Stimulated activated CD4-positive, alpha-beta T cell treated with anti-CD3 and anti-CD28 coated beads, TNF-alpha, amount 100 ng/mL, for 4 hours (primary cell): ENCODE measurements at regions not wholly inside any gene's neighbourhood (a gene's known extent, or its start where the extent isn't known, plus 50 kb on each side); places are given as distances from the start of the nearest gene placed in this dataset.
"Not testable (repeated sequence)": the region's sequence is repeated elsewhere in the genome, so short reads cannot be mapped to it uniquely, and the experiment has no call there.

ENCODE experiments used
- DNase-seq, 3 experiments: peaks; one replicate each; pipeline ENCODE4 v3.0.0-alpha.2; 2020; ENCODE audit warnings: low read depth in 3 of 3

- not testable (repeated sequence) for DNase-seq
Measured at GRCh38 chr5:117720784-117721183, 1146.2 kb upstream of the SEMA6A start.

- no peak for DNase-seq
Measured at GRCh38 chr5:117719413-117719812, 1144.8 kb upstream of the SEMA6A start.

- no peak for DNase-seq
Measured at GRCh38 chr5:117713585-117714198, 1139.1 kb upstream of the SEMA6A start.

- DNase-seq = no peak
Measured at GRCh38 chr5:117701062-117701461, 1126.4 kb upstream of the SEMA6A start.

GRCh38 chr5:117692606-117693005, 1118.0 kb upstream of the SEMA6A start:
- DNase-seq = no peak

GRCh38 chr5:117691081-117691870, 1116.7 kb upstream of the SEMA6A start:
- no peak for DNase-seq

- no peak for DNase-seq
Measured at GRCh38 chr5:117690612-117691011, 1116.0 kb upstream of the SEMA6A start.

- DNase-seq = no peak
Measured at GRCh38 chr5:117686926-117687325, 1112.3 kb upstream of the SEMA6A start.

GRCh38 chr5:117682416-117682815, 1107.8 kb upstream of the SEMA6A start:
- no peak for DNase-seq

- DNase-seq = no peak
Measured at GRCh38 chr5:117681431-117682254, 1107.0 kb upstream of the SEMA6A start.

- no peak for DNase-seq
Measured at GRCh38 chr5:117680426-117680825, 1105.8 kb upstream of the SEMA6A start.

- no peak for DNase-seq
Measured at GRCh38 chr5:117679046-117679445, 1104.4 kb upstream of the SEMA6A start.

GRCh38 chr5:117675646-117676045, 1101.0 kb upstream of the SEMA6A start:
- no peak for DNase-seq

GRCh38 chr5:117671551-117671950, 1096.9 kb upstream of the SEMA6A start:
- DNase-seq = no peak

GRCh38 chr5:117667105-117667504, 1092.5 kb upstream of the SEMA6A start:
- no peak for DNase-seq

- DNase-seq = no peak
Measured at GRCh38 chr5:117665121-117665520, 1090.5 kb upstream of the SEMA6A start.

- no peak for DNase-seq
Measured at GRCh38 chr5:117662361-117662760, 1087.7 kb upstream of the SEMA6A start.

- no peak for DNase-seq
Measured at GRCh38 chr5:117657541-117657940, 1082.9 kb upstream of the SEMA6A start.

- no peak for DNase-seq
Measured at GRCh38 chr5:117652958-117653280, 1078.3 kb upstream of the SEMA6A start.

- DNase-seq = no peak
Measured at GRCh38 chr5:117652036-117652957, 1077.7 kb upstream of the SEMA6A start.

- no peak for DNase-seq
Measured at GRCh38 chr5:117649821-117650220, 1075.2 kb upstream of the SEMA6A start.

GRCh38 chr5:117645400-117645799, 1070.8 kb upstream of the SEMA6A start:
- DNase-seq = no peak
